ENCODE measurements at regions not wholly inside any gene's neighbourhood (a gene's known extent, or its start where the extent isn't known, plus 50 kb on each side); places are given as distances from the start of the nearest gene placed in this dataset.

GRCh38 chr5:166354332-166354731, 1937.1 kb upstream of the WWC1 start:
- H3K4me1 ChIP-seq (ENCODE audit: control insufficient read depth, insufficient read depth, low read length): no peaks in the 10 kb centered on the region
- H3K36me3 ChIP-seq (ENCODE audit: control insufficient read depth, insufficient read depth, low read length): no peaks in the 10 kb centered on the region
- WGBS (ENCODE audit: insufficient coverage, low lambda C conversion rate): no CpG with 5 or more reads among the region's 1 CpG
- H3K9me3 ChIP-seq (ENCODE audit: control insufficient read depth, low read depth, low read length): no peaks in the 10 kb centered on the region
- no peak for DNase-seq
- no peak overlapping the region for H3K4me3 ChIP-seq (ENCODE audit: low read length)
- no peaks in the 10 kb centered on the region for H3K27me3 ChIP-seq (ENCODE audit: control insufficient read depth, insufficient read depth, low read length)
- no peak overlapping the region for H3K27ac ChIP-seq (ENCODE audit: low read length)

- Histone ChIP-seq H3K4me1 (ENCODE audit: control insufficient read depth, insufficient read depth, low read length) (no peaks in the 10 kb centered on the region), H3K27ac (ENCODE audit: low read length) (no peak overlapping the region), H3K9me3 (ENCODE audit: control insufficient read depth, low read depth, low read length) (no peaks in the 10 kb centered on the region), H3K27me3 (ENCODE audit: control insufficient read depth, insufficient read depth, low read length) (no peaks in the 10 kb centered on the region), H3K4me3 (ENCODE audit: low read length) (no peak overlapping the region), H3K36me3 (ENCODE audit: control insufficient read depth, insufficient read depth, low read length) (no peaks in the 10 kb centered on the region)
- DNase-seq: no peak
- no CpG with 5 or more reads among the region's 5 CpGs for WGBS (ENCODE audit: insufficient coverage, low lambda C conversion rate)
Observed at GRCh38 chr5:166356096-166356495, 1935.3 kb upstream of the WWC1 start.

GRCh38 chr5:166358127-166358830, 1933.2 kb upstream of the WWC1 start:
- Histone ChIP-seq H3K9me3 (ENCODE audit: control insufficient read depth, low read depth, low read length) (peaks cover 5% of the 10 kb centered on the region), H3K4me1 (ENCODE audit: control insufficient read depth, insufficient read depth, low read length) (no peaks in the 10 kb centered on the region), H3K4me3 (ENCODE audit: low read length) (no peak overlapping the region), H3K27me3 (ENCODE audit: control insufficient read depth, insufficient read depth, low read length) (no peaks in the 10 kb centered on the region), H3K36me3 (ENCODE audit: control insufficient read depth, insufficient read depth, low read length) (no peaks in the 10 kb centered on the region), H3K27ac (ENCODE audit: low read length) (no peak overlapping the region)
- WGBS (ENCODE audit: insufficient coverage, low lambda C conversion rate): 69% methylated on average over 3 of the region's 4 CpGs
- DNase-seq: no peak

GRCh38 chr5:166363087-166363760, 1928.2 kb upstream of the WWC1 start:
- Histone ChIP-seq H3K4me1 (ENCODE audit: control insufficient read depth, insufficient read depth, low read length) (no peaks in the 10 kb centered on the region), H3K27ac (ENCODE audit: low read length) (no peak overlapping the region), H3K27me3 (ENCODE audit: control insufficient read depth, insufficient read depth, low read length) (no peaks in the 10 kb centered on the region), H3K4me3 (ENCODE audit: low read length) (no peak overlapping the region), H3K36me3 (ENCODE audit: control insufficient read depth, insufficient read depth, low read length) (no peaks in the 10 kb centered on the region), H3K9me3 (ENCODE audit: control insufficient read depth, low read depth, low read length) (peaks cover 5% of the 10 kb centered on the region)
- WGBS (ENCODE audit: insufficient coverage, low lambda C conversion rate): 0% methylated on average over 1 of the region's 6 CpGs
- DNase-seq: no peak

GRCh38 chr5:166365164-166365563, 1926.3 kb upstream of the WWC1 start:
- 57% methylated on average over 4 of the region's 4 CpGs for WGBS (ENCODE audit: insufficient coverage, low lambda C conversion rate)

GRCh38 chr5:166367391-166367790, 1924.1 kb upstream of the WWC1 start:
- WGBS (ENCODE audit: insufficient coverage, low lambda C conversion rate): no CpG with 5 or more reads among the region's 1 CpG
- no peak for DNase-seq

More at GRCh38 chr5:166365164-166365563, 1926.3 kb upstream of the WWC1 start:
- Histone ChIP-seq H3K4me3 (ENCODE audit: low read length) (no peak overlapping the region), H3K27ac (ENCODE audit: low read length) (no peak overlapping the region), H3K27me3 (ENCODE audit: control insufficient read depth, insufficient read depth, low read length) (no peaks in the 10 kb centered on the region), H3K9me3 (ENCODE audit: control insufficient read depth, low read depth, low read length) (peaks cover 5% of the 10 kb centered on the region), H3K36me3 (ENCODE audit: control insufficient read depth, insufficient read depth, low read length) (no peaks in the 10 kb centered on the region), H3K4me1 (ENCODE audit: control insufficient read depth, insufficient read depth, low read length) (no peaks in the 10 kb centered on the region)
- no peak for DNase-seq

GRCh38 chr5:166369346-166369745, 1922.1 kb upstream of the WWC1 start:
- no CpG with 5 or more reads among the region's 2 CpGs for WGBS (ENCODE audit: insufficient coverage, low lambda C conversion rate)
- Histone ChIP-seq H3K4me1 (ENCODE audit: control insufficient read depth, insufficient read depth, low read length) (no peaks in the 10 kb centered on the region), H3K4me3 (ENCODE audit: low read length) (no peak overlapping the region), H3K27me3 (ENCODE audit: control insufficient read depth, insufficient read depth, low read length) (no peaks in the 10 kb centered on the region), H3K9me3 (ENCODE audit: control insufficient read depth, low read depth, low read length) (no peaks in the 10 kb centered on the region), H3K36me3 (ENCODE audit: control insufficient read depth, insufficient read depth, low read length) (no peaks in the 10 kb centered on the region), H3K27ac (ENCODE audit: low read length) (no peak overlapping the region)
- DNase-seq: no peak

More at GRCh38 chr5:166367391-166367790, 1924.1 kb upstream of the WWC1 start:
- no peaks in the 10 kb centered on the region for H3K9me3 ChIP-seq (ENCODE audit: control insufficient read depth, low read depth, low read length)
- no peak overlapping the region for H3K27ac ChIP-seq (ENCODE audit: low read length)
- H3K4me3 ChIP-seq (ENCODE audit: low read length): no peak overlapping the region
- no peaks in the 10 kb centered on the region for H3K27me3 ChIP-seq (ENCODE audit: control insufficient read depth, insufficient read depth, low read length)
- H3K36me3 ChIP-seq (ENCODE audit: control insufficient read depth, insufficient read depth, low read length): no peaks in the 10 kb centered on the region
- no peaks in the 10 kb centered on the region for H3K4me1 ChIP-seq (ENCODE audit: control insufficient read depth, insufficient read depth, low read length)

GRCh38 chr5:166369807-166370206, 1921.6 kb upstream of the WWC1 start:
- no peak for DNase-seq
- WGBS (ENCODE audit: insufficient coverage, low lambda C conversion rate): no CpG with 5 or more reads among the region's 2 CpGs
- Histone ChIP-seq H3K4me1 (ENCODE audit: control insufficient read depth, insufficient read depth, low read length) (no peaks in the 10 kb centered on the region), H3K36me3 (ENCODE audit: control insufficient read depth, insufficient read depth, low read length) (no peaks in the 10 kb centered on the region), H3K9me3 (ENCODE audit: control insufficient read depth, low read depth, low read length) (no peaks in the 10 kb centered on the region), H3K27ac (ENCODE audit: low read length) (no peak overlapping the region), H3K4me3 (ENCODE audit: low read length) (no peak overlapping the region), H3K27me3 (ENCODE audit: control insufficient read depth, insufficient read depth, low read length) (no peaks in the 10 kb centered on the region)

GRCh38 chr5:166370928-166371690, 1920.3 kb upstream of the WWC1 start:
- H3K9me3 ChIP-seq (ENCODE audit: control insufficient read depth, low read depth, low read length): no peaks in the 10 kb centered on the region
- H3K27ac ChIP-seq (ENCODE audit: low read length): no peak overlapping the region
- H3K4me3 ChIP-seq (ENCODE audit: low read length): peak overlapping the region; percentile 0
- DNase-seq: peak in 1 of 2 donors; percentile 27
- no peaks in the 10 kb centered on the region for H3K4me1 ChIP-seq (ENCODE audit: control insufficient read depth, insufficient read depth, low read length)
- H3K36me3 ChIP-seq (ENCODE audit: control insufficient read depth, insufficient read depth, low read length): no peaks in the 10 kb centered on the region
- no peaks in the 10 kb centered on the region for H3K27me3 ChIP-seq (ENCODE audit: control insufficient read depth, insufficient read depth, low read length)
- WGBS (ENCODE audit: insufficient coverage, low lambda C conversion rate): 60% methylated on average over 1 of the region's 6 CpGs

GRCh38 chr5:166373817-166374216, 1917.6 kb upstream of the WWC1 start:
- no peak for DNase-seq
- H3K27ac ChIP-seq (ENCODE audit: low read length): no peak overlapping the region
- no CpG with 5 or more reads among the region's 2 CpGs for WGBS (ENCODE audit: insufficient coverage, low lambda C conversion rate)
- no peak overlapping the region for H3K4me3 ChIP-seq (ENCODE audit: low read length)
- peaks cover 8% of the 10 kb centered on the region for H3K9me3 ChIP-seq (ENCODE audit: control insufficient read depth, low read depth, low read length)
- H3K27me3 ChIP-seq (ENCODE audit: control insufficient read depth, insufficient read depth, low read length): no peaks in the 10 kb centered on the region
- H3K36me3 ChIP-seq (ENCODE audit: control insufficient read depth, insufficient read depth, low read length): no peaks in the 10 kb centered on the region
- H3K4me1 ChIP-seq (ENCODE audit: control insufficient read depth, insufficient read depth, low read length): no peaks in the 10 kb centered on the region
